B cell (primary cell): ENCODE measurements at regions not wholly inside any gene's neighbourhood (a gene's known extent, or its start where the extent isn't known, plus 50 kb on each side); places are given as distances from the start of the nearest gene placed in this dataset.

Experiments used
- ATAC-seq: fragments of 200-7000 bp; cut with Tn5 transposase; one replicate; pipeline ENCODE4 v1.10.0; 2021; ENCODE audit warnings: low read depth, mild to moderate bottlenecking, moderate number of reproducible peaks, moderate library complexity
- CTCF ChIA-PET: fragments of 350-600 bp; sonication (Branson Sonifier 250); formaldehyde crosslinking; loops from one replicate; lab custom pipeline; 2021; ENCODE audit warnings: antibody characterized with exemption, inconsistent platforms; lab: Charles Lee
- POLR2A ChIA-PET: fragments of 350-600 bp; sonication (Branson Sonifier 250); formaldehyde crosslinking; loops from one replicate; lab custom pipeline; 2021; ENCODE audit warnings: antibody characterized with exemption; lab: Charles Lee
- DNase-seq: peaks from one replicate; pipeline ENCODE4 v3.0.0; 2013
- H2AFZ ChIP-seq: 2 replicates; pipeline ENCODE4 v1.6.1; 2012; ENCODE audit warnings: mild to moderate bottlenecking, low read depth, low read length; ENCODE audit not compliant: insufficient read depth, poor library complexity, severe bottlenecking
- H3K27ac ChIP-seq, 2 donors: 1 replicate in 1 of 2; 2 replicates in 1 of 2; pipeline ENCODE4 v1.5.1; 2012 to 2013; ENCODE audit warnings: low read length in 2 of 2, mild to moderate bottlenecking in 2 of 2, moderate library complexity in 1 of 2
- H3K27me3 ChIP-seq, 4 experiments: fragments of 200-600 bp in 1 of 4; sonication (generic) in 1 of 4; replicated peaks in 1 of 4; 1 replicate in 2 of 4; 2 replicates in 2 of 4; pipeline versions ENCODE4 v1.6.1 to v1.7.0; 2013 to 2016; ENCODE audit warnings: low read length in 3 of 4, mild to moderate bottlenecking in 2 of 4, mixed read lengths in 1 of 4, moderate library complexity in 1 of 4; ENCODE audit not compliant: insufficient read depth in 4 of 4, control insufficient read depth in 3 of 4; ENCODE audit errors: control extremely low read depth in 1 of 4
- H3K36me3 ChIP-seq, 2 experiments: replicated peaks in 1 of 2; 1 replicate in 1 of 2; 2 replicates in 1 of 2; pipeline versions ENCODE4 v1.6.1 to v1.7.1; 2013; ENCODE audit warnings: low read length in 1 of 2; ENCODE audit not compliant: insufficient read depth in 2 of 2, control insufficient read depth in 1 of 2; ENCODE audit errors: control extremely low read depth in 1 of 2, extremely low read depth in 1 of 2
- H3K4me1 ChIP-seq, 2 donors: fragments of 200-600 bp in 1 of 2; sonication (generic) in 1 of 2; 1 replicate in 1 of 2; 2 replicates in 1 of 2; pipeline versions ENCODE4 v1.5.1 to v1.6.1; 2013 to 2017; ENCODE audit warnings: low read length in 2 of 2; ENCODE audit not compliant: control insufficient read depth in 2 of 2, insufficient read depth in 2 of 2
- H3K4me2 ChIP-seq: replicated peaks from 2 replicates; pipeline ENCODE3; 2012; ENCODE audit warnings: mild to moderate bottlenecking, low read depth, low read length; ENCODE audit not compliant: poor library complexity, severe bottlenecking
- H3K4me3 ChIP-seq, 5 experiments: fragments of 200-600 bp in 1 of 5; sonication (generic) in 1 of 5; 1 replicate in 3 of 5; 2 replicates in 2 of 5; pipeline versions ENCODE4 v1.5.1 to v1.7.0; 2011 to 2016; ENCODE audit warnings: low read length in 4 of 5, mild to moderate bottlenecking in 4 of 5, low read depth in 2 of 5, control low read depth in 1 of 5, moderate library complexity in 1 of 5; ENCODE audit not compliant: insufficient read depth in 1 of 5; ENCODE audit errors: control extremely low read depth in 1 of 5, extremely low read depth in 1 of 5
- H3K79me2 ChIP-seq: fragments of 200-600 bp; sonication (generic); one replicate; pipeline ENCODE4 v1.6.0; 2016; ENCODE audit warnings: low read length; ENCODE audit not compliant: control insufficient read depth, insufficient read depth
- H3K9ac ChIP-seq: fragments of 200-600 bp; sonication (generic); 2 replicates; pipeline ENCODE4 v1.6.1; 2017; ENCODE audit warnings: mild to moderate bottlenecking, low read length, moderate library complexity
- H3K9me3 ChIP-seq, 3 donors: one replicate each; pipeline versions ENCODE4 v1.6.1 to v1.7.1; 2013; ENCODE audit warnings: low read length in 2 of 3; ENCODE audit not compliant: control insufficient read depth in 2 of 3, insufficient read depth in 1 of 3; ENCODE audit errors: control extremely low read depth in 1 of 3
- H4K20me1 ChIP-seq: 2 replicates; pipeline ENCODE4 v1.6.0; 2012; ENCODE audit warnings: mild to moderate bottlenecking, low read length; ENCODE audit not compliant: insufficient read depth, control insufficient read depth, poor library complexity, severe bottlenecking
- H3K27ac Mint-ChIP-seq: one replicate; pipeline ENCODE4 v1.8.0; 2021; ENCODE audit warnings: mixed read lengths
- H3K27me3 Mint-ChIP-seq: one replicate; pipeline ENCODE4 v1.8.0; 2021; ENCODE audit warnings: mixed read lengths
- H3K4me1 Mint-ChIP-seq: one replicate; pipeline ENCODE4 v1.8.0; 2021; ENCODE audit warnings: mixed read lengths
- H3K4me3 Mint-ChIP-seq: one replicate; pipeline ENCODE4 v1.8.0; 2021; ENCODE audit warnings: mixed read lengths
- H3K9me3 Mint-ChIP-seq: one replicate; pipeline ENCODE4 v1.8.0; 2022; ENCODE audit warnings: mixed read lengths; ENCODE audit not compliant: insufficient read depth
- CTCF ChIP-seq: fragments of 200-600 bp; IDR thresholded peaks from one replicate; pipeline ENCODE4 v1.8.0; 2022; ENCODE audit warnings: antibody characterized with exemption, mild to moderate bottlenecking
- EZH2 ChIP-seq: IDR thresholded peaks from 2 replicates; pipeline ENCODE4 v1.6.1; 2012; ENCODE audit warnings: borderline replicate concordance, low read depth, mild to moderate bottlenecking, moderate library complexity, low read length; ENCODE audit not compliant: insufficient read depth, poor library complexity, severe bottlenecking
- WGBS: methylation state at CpG from one replicate; pipeline ENCODE4 v1.1.5; 2013; ENCODE audit warnings: missing lambda C conversion rate; ENCODE audit not compliant: insufficient coverage; 5-methylcytosine and 5-hydroxymethylcytosine counted together
- intact Hi-C: fragments of 100-400 bp; cut with micrococcal nuclease; formaldehyde crosslinking; loops from one replicate; pipeline ENCODE4 v1.10.0; 2022

DNA sequence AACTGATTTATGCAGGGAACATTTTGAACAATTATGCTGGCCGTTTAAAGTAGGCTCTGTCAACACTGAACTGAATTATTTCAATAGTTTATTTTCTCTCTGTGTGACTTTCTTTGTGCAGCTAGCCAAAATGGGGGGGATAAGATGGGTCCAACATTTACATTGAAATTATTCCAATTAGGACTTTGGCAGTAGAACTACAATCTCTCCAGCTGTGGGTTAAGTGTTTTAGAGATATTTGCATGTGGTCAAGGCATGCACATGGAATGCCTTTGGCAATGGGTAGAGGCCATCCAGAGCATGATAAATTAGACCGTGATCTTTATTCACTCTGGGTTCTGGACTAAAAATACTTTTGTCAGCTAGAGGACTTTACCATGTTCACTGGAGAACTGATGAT lies 107.9 kb upstream of the ELOVL6 start:
- H3K9ac ChIP-seq: no peak overlapping the region
- no peaks in the 10 kb centered on the region for H4K20me1 ChIP-seq
- no peak overlapping the region for H2AFZ ChIP-seq
- POLR2A ChIA-PET: no interaction called here
- no peak overlapping the region for H3K4me2 ChIP-seq
- Mint-ChIP-seq H3K27ac (no peak overlapping the region), H3K4me3 (no peak overlapping the region), H3K4me1 (no peaks in the 10 kb centered on the region), H3K9me3 (no peaks in the 10 kb centered on the region), H3K27me3 (peaks cover 9% of the 10 kb centered on the region)
- no peaks in the 10 kb centered on the region for H3K27me3 ChIP-seq
- WGBS: no CpG with 5 or more reads among the region's 2 CpGs
- H3K36me3 ChIP-seq: no peaks in the 10 kb centered on the region
- no peaks in the 10 kb centered on the region for H3K9me3 ChIP-seq
- H3K4me3 ChIP-seq: no peak overlapping the region
- H3K79me2 ChIP-seq: no peaks in the 10 kb centered on the region
- no peaks in the 10 kb centered on the region for H3K4me1 ChIP-seq
- DNase-seq: no peak
- TF ChIP-seq CTCF: no peak
- no peak for TF ChIP-seq EZH2
- no peak overlapping the region for H3K27ac ChIP-seq
- CTCF ChIA-PET: no interaction called here
- ATAC-seq: no peak
- intact Hi-C loops: no loop called here

- POLR2A ChIA-PET: no interaction called here
- Histone ChIP-seq H3K9me3 (no peaks in the 10 kb centered on the region), H4K20me1 (no peaks in the 10 kb centered on the region), H2AFZ (no peak overlapping the region), H3K4me2 (no peak overlapping the region), H3K79me2 (no peaks in the 10 kb centered on the region), H3K27me3 (no peaks in the 10 kb centered on the region), H3K4me3 (no peak overlapping the region), H3K36me3 (no peaks in the 10 kb centered on the region), H3K4me1 (no peaks in the 10 kb centered on the region), H3K27ac (no peak overlapping the region), H3K9ac (no peak overlapping the region)
- ATAC-seq (no peak), DNase-seq (no peak)
- TF ChIP-seq CTCF: no peak
- no peak for TF ChIP-seq EZH2
- intact Hi-C loops: no loop called here
- Mint-ChIP-seq H3K4me1 (no peaks in the 10 kb centered on the region), H3K4me3 (no peak overlapping the region), H3K27ac (no peak overlapping the region), H3K9me3 (no peaks in the 10 kb centered on the region), H3K27me3 (peaks cover 9% of the 10 kb centered on the region)
- no CpG with 5 or more reads among the region's 4 CpGs for WGBS
- CTCF ChIA-PET: no interaction called here
Measured at GRCh38 chr4:110305455-110305854, 107.0 kb upstream of the ELOVL6 start.
